ENCODE measurements at regions not wholly inside any gene's neighbourhood (a gene's known extent, or its start where the extent isn't known, plus 50 kb on each side); places are given as distances from the start of the nearest gene placed in this dataset.

DNA sequence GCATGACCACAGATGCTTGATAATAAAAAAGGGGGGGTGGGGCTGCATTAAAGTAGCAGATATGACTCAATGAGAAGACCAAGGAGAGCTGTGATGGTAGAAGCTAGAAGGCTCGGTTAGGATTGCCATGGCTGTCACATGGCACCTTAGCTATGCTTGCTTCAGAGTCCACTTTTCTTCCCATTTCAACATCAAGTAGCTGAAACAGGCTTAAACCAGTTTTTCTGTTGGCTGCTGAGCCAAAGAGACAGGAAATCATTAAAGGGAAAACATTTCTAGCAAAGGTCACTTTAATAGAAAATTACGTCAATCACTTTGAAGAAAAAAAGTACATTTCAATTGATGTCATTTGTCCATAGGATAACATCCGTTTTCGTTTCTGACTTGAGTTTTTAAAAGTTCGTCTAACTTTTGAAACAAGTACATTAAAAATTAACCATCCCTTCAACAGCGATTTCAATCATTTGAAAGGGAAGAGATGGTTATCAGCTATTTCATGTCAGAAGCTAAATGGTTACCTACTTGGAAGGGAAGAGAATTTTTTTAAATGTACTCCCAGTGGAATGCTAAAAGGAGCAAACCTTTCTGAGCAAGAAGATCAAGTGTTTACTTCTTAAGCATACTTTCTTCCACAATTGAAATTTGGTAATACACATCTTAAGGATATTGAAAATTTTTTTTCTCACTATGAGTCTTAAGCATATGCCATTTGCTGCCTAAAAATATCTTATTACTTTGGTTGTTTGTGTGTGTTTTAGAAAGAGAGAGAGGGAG, 488.1 kb upstream of the PRMT6 start:
- WGBS (ENCODE audit: low lambda C conversion rate): 2% methylated on average over 6 of the region's 6 CpGs
- DNase-seq (ENCODE audit: low spot score) (no peak), ATAC-seq (no peak), FAIRE-seq (no peak)
- Histone ChIP-seq H3K4me1 (ENCODE audit: insufficient read depth, low read length) (no peaks in the 10 kb centered on the region), H2AFZ (ENCODE audit: low read length) (no peak overlapping the region), H3K79me2 (ENCODE audit: insufficient read depth, low read length) (no peaks in the 10 kb centered on the region), H3K27ac (ENCODE audit: extremely low read length, insufficient read depth, low read length) (no peak overlapping the region), H3K4me2 (ENCODE audit: low read depth, low read length) (no peak overlapping the region), H4K20me1 (ENCODE audit: insufficient read depth, low read length) (no peaks in the 10 kb centered on the region), H3K27me3 (ENCODE audit: control insufficient read depth in 1 of 2, insufficient read depth in 2 of 2, low read length in 2 of 2) (no peaks in the 10 kb centered on the region), H3K9ac (ENCODE audit: insufficient read depth, low read depth, low read length) (no peak overlapping the region), H3K36me3 (replicated peaks in 1 of 2; ENCODE audit: control insufficient read depth in 1 of 2, insufficient read depth in 2 of 2, low read length in 2 of 2) (no peaks in the 10 kb centered on the region), H3K4me3 (replicated peaks in 1 of 3; ENCODE audit: insufficient read depth in 1 of 3, low read depth in 2 of 3, low read length in 3 of 3) (no peak overlapping the region), H3K9me3 (ENCODE audit: low read length) (peaks cover 76% of the 10 kb centered on the region)
- ChIA-PET POLR2A (no interaction called here), CTCF (ENCODE audit: low intra/inter-chr PET ratio, low total read pairs) (no interaction called here)
- intact Hi-C loops (cut with micrococcal nuclease; ENCODE audit: unreplicated experiment) (no loop called here), in situ Hi-C loops (cut with HindIII; ENCODE audit: extremely low pct_ligation_motif_present, low pct_unique_long_range_greater_than_20kb) (no loop called here)
- no TSS peak for BruUV-seq (replicated peaks)
- TF ChIP-seq FOSL2 (CRISPR knock-in tag; IDR thresholded peaks at IDR 0.05) (no peak), RERE (CRISPR knock-in tag; IDR thresholded peaks at IDR 0.05; ENCODE audit: low read depth) (no peak), TBL1XR1 (IDR thresholded peaks at IDR 0.05; ENCODE audit: borderline replicate concordance, low read length, partially characterized antibody) (no peak), ZNF569 (CRISPR knock-in tag; IDR thresholded peaks at IDR 0.05; ENCODE audit: borderline replicate concordance) (no peak), TGIF2 (CRISPR knock-in tag; IDR thresholded peaks at IDR 0.05) (no peak), ZSCAN31 (CRISPR knock-in tag; IDR thresholded peaks at IDR 0.05; ENCODE audit: low read depth) (no peak), ZNF280D (CRISPR knock-in tag; IDR thresholded peaks at IDR 0.05) (no peak)
